IMR-90 (cell line): ENCODE measurements at regions not wholly inside any gene's neighbourhood (a gene's known extent, or its start where the extent isn't known, plus 50 kb on each side); places are given as distances from the start of the nearest gene placed in this dataset.

ENCODE experiments used
- ATAC-seq: fragments of 200-7000 bp; cut with Tn5 transposase; 2 replicates; pipeline ENCODE4 v1.9.1; 2020; ENCODE audit warnings: low read depth, mild to moderate bottlenecking, moderate library complexity
- BruUV-seq: library from RNA; stranded (reverse); fragments of 400-500 nt; replicated peaks from 2 replicates; lab custom pipeline; 2021; lab: Mats Ljungman, UMichigan
- CTCF ChIA-PET: fragments of 300-600 bp; formaldehyde crosslinking; extraction: SDS; loops from one replicate; lab custom pipeline; 2021; ENCODE audit warnings: antibody characterized with exemption; lab: Yijun Ruan, JAX
- POLR2A ChIA-PET: fragments of 300-600 bp; sonication (Branson Sonifier 250); formaldehyde crosslinking; loops from one replicate; lab custom pipeline; 2022; ENCODE audit warnings: antibody characterized with exemption; ENCODE audit not compliant: unreplicated experiment; lab: Charles Lee
- DNase-seq: peaks from one replicate; pipeline ENCODE4 v3.0.0; 2013
- H2AFZ ChIP-seq: replicated peaks from 2 replicates; pipeline ENCODE3; 2013; ENCODE audit warnings: low read length, mild to moderate bottlenecking; ENCODE audit not compliant: poor library complexity
- H2AK5ac ChIP-seq: 2 replicates; pipeline ENCODE4 v1.6.1; 2013; ENCODE audit warnings: low read depth, low read length, inconsistent platforms
- H2AK9ac ChIP-seq: replicated peaks from 2 replicates; pipeline ENCODE3; 2013; ENCODE audit warnings: mild to moderate bottlenecking, low read depth, low read length, moderate library complexity; ENCODE audit not compliant: poor library complexity
- H2BK120ac ChIP-seq: 2 replicates; pipeline ENCODE4 v1.6.1; 2013; ENCODE audit warnings: low read depth, low read length, inconsistent platforms
- H2BK15ac ChIP-seq: 3 replicates; pipeline ENCODE4 v1.6.1; 2013; ENCODE audit warnings: low read depth, low read length, inconsistent platforms
- H2BK20ac ChIP-seq: 2 replicates; pipeline ENCODE4 v1.6.1; 2013; ENCODE audit warnings: low read depth, mild to moderate bottlenecking, inconsistent platforms, low read length, moderate library complexity
- H2BK5ac ChIP-seq: 2 replicates; pipeline ENCODE4 v1.6.1; 2013; ENCODE audit warnings: mild to moderate bottlenecking, low read depth, low read length, inconsistent platforms; ENCODE audit not compliant: poor library complexity, severe bottlenecking
- H3K14ac ChIP-seq: replicated peaks from 2 replicates; pipeline ENCODE4 v1.6.1; 2013; ENCODE audit warnings: low read depth, low read length, inconsistent platforms
- H3K18ac ChIP-seq: 2 replicates; pipeline ENCODE4 v1.6.1; 2013; ENCODE audit warnings: low read depth, low read length, control low read depth
- H3K23ac ChIP-seq: 2 replicates; pipeline ENCODE4 v1.6.1; 2013; ENCODE audit warnings: low read depth, low read length, inconsistent platforms
- H3K27ac ChIP-seq: 2 replicates; pipeline ENCODE4 v1.5.1; 2013; ENCODE audit warnings: mild to moderate bottlenecking, control low read depth, low read length; ENCODE audit not compliant: insufficient read depth
- H3K27me3 ChIP-seq: 2 replicates; pipeline ENCODE4 v1.6.1; 2013; ENCODE audit warnings: low read length; ENCODE audit not compliant: control insufficient read depth, insufficient read depth
- H3K36me3 ChIP-seq: 2 replicates; pipeline ENCODE4 v1.6.1; 2013; ENCODE audit warnings: low read length, mixed read lengths; ENCODE audit not compliant: control insufficient read depth, insufficient read depth
- H3K4ac ChIP-seq: 2 replicates; pipeline ENCODE4 v1.6.1; 2013; ENCODE audit warnings: low read depth, low read length, inconsistent platforms
- H3K4me1 ChIP-seq: 2 replicates; pipeline ENCODE4 v1.6.1; 2013; ENCODE audit warnings: low read length, mixed read lengths; ENCODE audit not compliant: control insufficient read depth, insufficient read depth
- H3K4me2 ChIP-seq: 2 replicates; pipeline ENCODE4 v1.6.1; 2013; ENCODE audit warnings: low read depth, mild to moderate bottlenecking, control low read depth, low read length, moderate library complexity
- H3K4me3 ChIP-seq: 2 replicates; pipeline ENCODE4 v1.5.1; 2013; ENCODE audit warnings: low read depth, mild to moderate bottlenecking, control low read depth, low read length, moderate library complexity; ENCODE audit not compliant: insufficient read depth
- H3K56ac ChIP-seq: 2 replicates; pipeline ENCODE4 v1.6.1; 2013; ENCODE audit warnings: low read length, inconsistent platforms; ENCODE audit not compliant: insufficient read depth; ENCODE audit errors: extremely low read depth
- H3K79me1 ChIP-seq, 2 experiments: 2 replicates each; pipeline ENCODE4 v1.6.1; 2013; ENCODE audit warnings: low read length in 2 of 2, inconsistent platforms in 1 of 2, low read depth in 1 of 2
- H3K9ac ChIP-seq: 2 replicates; pipeline ENCODE4 v1.6.1; 2013; ENCODE audit warnings: low read depth, low read length, control low read depth
- H3K9me1 ChIP-seq: 2 replicates; pipeline ENCODE4 v1.6.1; 2013; ENCODE audit warnings: low read length, inconsistent platforms; ENCODE audit not compliant: insufficient read depth
- H3K9me3 ChIP-seq: 2 replicates; pipeline ENCODE4 v1.6.1; 2013; ENCODE audit warnings: low read length; ENCODE audit not compliant: control insufficient read depth, insufficient read depth
- H4K20me1 ChIP-seq: 2 replicates; pipeline ENCODE4 v1.6.1; 2013; ENCODE audit warnings: low read length, inconsistent platforms; ENCODE audit not compliant: insufficient read depth
- H4K5ac ChIP-seq: 2 replicates; pipeline ENCODE4 v1.6.1; 2013; ENCODE audit warnings: mild to moderate bottlenecking, low read depth, low read length, control low read depth
- H4K8ac ChIP-seq, 2 experiments: 2 replicates each; pipeline ENCODE4 v1.6.1; 2013; ENCODE audit warnings: low read depth in 2 of 2, low read length in 2 of 2, control low read depth in 1 of 2, inconsistent platforms in 1 of 2
- H4K91ac ChIP-seq: 2 replicates; pipeline ENCODE4 v1.6.1; 2013; ENCODE audit warnings: low read depth, low read length, inconsistent platforms; ENCODE audit not compliant: insufficient read depth
- CHD1 ChIP-seq: IDR thresholded peaks from 2 replicates; pipeline ENCODE4 v1.6.1; 2012; ENCODE audit warnings: low read depth, low read length, improper control_type of control experiment
- POLR2A ChIP-seq: IDR thresholded peaks from 2 replicates; pipeline ENCODE4 v1.6.1; 2012; ENCODE audit warnings: mild to moderate bottlenecking, low read depth, low read length
- RCOR1 ChIP-seq: IDR thresholded peaks from 2 replicates; pipeline ENCODE4 v1.6.1; 2012; ENCODE audit warnings: mild to moderate bottlenecking, low read length, improper control_type of control experiment; ENCODE audit not compliant: insufficient replicate concordance
- SMC3 ChIP-seq: fragments of 150-350 bp; IDR thresholded peaks from 2 replicates; pipeline ENCODE4 v1.6.1; 2016; ENCODE audit warnings: low read depth, mild to moderate bottlenecking, antibody characterized with exemption, low read length, moderate library complexity
- WGBS, 2 experiments: methylation state at CpG; one replicate each; pipeline versions ENCODE4 v1.1.5 to v1.1.7; 2013; ENCODE audit warnings: missing lambda C conversion rate in 2 of 2; ENCODE audit not compliant: insufficient read length in 1 of 2; ENCODE audit errors: extremely low coverage in 2 of 2; 5-methylcytosine and 5-hydroxymethylcytosine counted together
- dilution Hi-C: fragments of 300-500 bp; cut with HindIII; formaldehyde crosslinking; loops from one replicate; pipeline ENCODE4 v1.14.3; 2018; ENCODE audit warnings: low sequenced_read_pairs; ENCODE audit not compliant: unreplicated experiment
- in situ Hi-C: fragments of 300-500 bp; cut with MboI; formaldehyde crosslinking; loops from 3 replicates; pipeline ENCODE4 v1.14.3; 2019; ENCODE audit warnings: low sequenced_read_pairs, inconsistent platforms, mixed read lengths
- intact Hi-C: fragments of 100-400 bp; cut with micrococcal nuclease; formaldehyde crosslinking; loops from 2 replicates; pipeline ENCODE4 v1.10.0; 2022

GRCh38 chr12:123054371-123054770 is 73.9 kb downstream of the ARL6IP4 start:
- DNase-seq: no peak
- H3K4ac ChIP-seq: no peak overlapping the region
- no peak overlapping the region for H2AK5ac ChIP-seq
- no peak overlapping the region for H4K8ac ChIP-seq
- H2BK120ac ChIP-seq: no peak overlapping the region
- dilution Hi-C loops (no loop called here), intact Hi-C loops (loop anchor here (5.0 kb wide), 1 partner anchor 33 kb away; no protein-coding TSS in a partner anchor), in situ Hi-C loops (no loop called here)
- ATAC-seq: no peak
- no peak overlapping the region for H4K5ac ChIP-seq
- no peak overlapping the region for H4K91ac ChIP-seq
- no peaks in the 10 kb centered on the region for H3K9me3 ChIP-seq
- peaks cover 24% of the 10 kb centered on the region; the same call in 1 of the 2 replicates for H4K20me1 ChIP-seq
- 60% methylated on average over 1 of the region's 2 CpGs; no CpG with 5 or more reads in 1 of the 2 experiments for WGBS, 2 experiments
- H3K27me3 ChIP-seq: no peaks in the 10 kb centered on the region
- H2BK20ac ChIP-seq: no peak overlapping the region
- no peak overlapping the region for H3K4me2 ChIP-seq
- BruUV-seq: no TSS peak
- peaks cover 24% of the 10 kb centered on the region for H3K4me1 ChIP-seq
- H2AFZ ChIP-seq: no peak overlapping the region
- no peak overlapping the region for H3K14ac ChIP-seq
- peaks cover 0 to 19% of the 10 kb centered on the region in 2 experiments; a peak in 2 of 4 replicates for H3K79me1 ChIP-seq
- no peak overlapping the region for H3K9ac ChIP-seq
- POLR2A ChIA-PET: interaction anchor here (0.5 kb wide), 1 partner anchor 157 kb away, joined by 6 read pairs; no protein-coding TSS in a partner anchor
- H3K23ac ChIP-seq: no peak overlapping the region
- no peak overlapping the region for H3K56ac ChIP-seq
- H3K36me3 ChIP-seq: no peaks in the 10 kb centered on the region
- CTCF ChIA-PET: no interaction called here
- H2AK9ac ChIP-seq: no peak overlapping the region
- no peak overlapping the region for H2BK5ac ChIP-seq
- no peak overlapping the region for H3K18ac ChIP-seq
- H3K27ac ChIP-seq: no peak overlapping the region
- no peak overlapping the region for H2BK15ac ChIP-seq
- no peak overlapping the region for H3K4me3 ChIP-seq
- peaks cover 30% of the 10 kb centered on the region for H3K9me1 ChIP-seq
- TF ChIP-seq RCOR1 (no peak), SMC3 (no peak), CHD1 (no peak), POLR2A (no peak)
